IMR-90 (cell line): ENCODE measurements at regions not wholly inside any gene's neighbourhood (a gene's known extent, or its start where the extent isn't known, plus 50 kb on each side); places are given as distances from the start of the nearest gene placed in this dataset.

ENCODE experiments used
- ATAC-seq: fragments of 200-7000 bp; cut with Tn5 transposase; 2 replicates; pipeline ENCODE4 v1.9.1; 2020; ENCODE audit warnings: low read depth, mild to moderate bottlenecking, moderate library complexity
- BruUV-seq: library from RNA; stranded (reverse); fragments of 400-500 nt; replicated peaks from 2 replicates; lab custom pipeline; 2021; lab: Mats Ljungman, UMichigan
- CTCF ChIA-PET: fragments of 300-600 bp; formaldehyde crosslinking; extraction: SDS; loops from one replicate; lab custom pipeline; 2021; ENCODE audit warnings: antibody characterized with exemption; lab: Yijun Ruan, JAX
- POLR2A ChIA-PET: fragments of 300-600 bp; sonication (Branson Sonifier 250); formaldehyde crosslinking; loops from one replicate; lab custom pipeline; 2022; ENCODE audit warnings: antibody characterized with exemption; ENCODE audit not compliant: unreplicated experiment; lab: Charles Lee
- DNase-seq: peaks from one replicate; pipeline ENCODE4 v3.0.0; 2013
- H2AFZ ChIP-seq: replicated peaks from 2 replicates; pipeline ENCODE3; 2013; ENCODE audit warnings: low read length, mild to moderate bottlenecking; ENCODE audit not compliant: poor library complexity
- H2AK5ac ChIP-seq: 2 replicates; pipeline ENCODE4 v1.6.1; 2013; ENCODE audit warnings: low read depth, low read length, inconsistent platforms
- H2AK9ac ChIP-seq: replicated peaks from 2 replicates; pipeline ENCODE3; 2013; ENCODE audit warnings: mild to moderate bottlenecking, low read depth, low read length, moderate library complexity; ENCODE audit not compliant: poor library complexity
- H2BK120ac ChIP-seq: 2 replicates; pipeline ENCODE4 v1.6.1; 2013; ENCODE audit warnings: low read depth, low read length, inconsistent platforms
- H2BK15ac ChIP-seq: 3 replicates; pipeline ENCODE4 v1.6.1; 2013; ENCODE audit warnings: low read depth, low read length, inconsistent platforms
- H2BK20ac ChIP-seq: 2 replicates; pipeline ENCODE4 v1.6.1; 2013; ENCODE audit warnings: low read depth, mild to moderate bottlenecking, inconsistent platforms, low read length, moderate library complexity
- H2BK5ac ChIP-seq: 2 replicates; pipeline ENCODE4 v1.6.1; 2013; ENCODE audit warnings: mild to moderate bottlenecking, low read depth, low read length, inconsistent platforms; ENCODE audit not compliant: poor library complexity, severe bottlenecking
- H3K14ac ChIP-seq: replicated peaks from 2 replicates; pipeline ENCODE4 v1.6.1; 2013; ENCODE audit warnings: low read depth, low read length, inconsistent platforms
- H3K18ac ChIP-seq: 2 replicates; pipeline ENCODE4 v1.6.1; 2013; ENCODE audit warnings: low read depth, low read length, control low read depth
- H3K23ac ChIP-seq: 2 replicates; pipeline ENCODE4 v1.6.1; 2013; ENCODE audit warnings: low read depth, low read length, inconsistent platforms
- H3K27ac ChIP-seq: 2 replicates; pipeline ENCODE4 v1.5.1; 2013; ENCODE audit warnings: mild to moderate bottlenecking, control low read depth, low read length; ENCODE audit not compliant: insufficient read depth
- H3K27me3 ChIP-seq: 2 replicates; pipeline ENCODE4 v1.6.1; 2013; ENCODE audit warnings: low read length; ENCODE audit not compliant: control insufficient read depth, insufficient read depth
- H3K36me3 ChIP-seq: 2 replicates; pipeline ENCODE4 v1.6.1; 2013; ENCODE audit warnings: low read length, mixed read lengths; ENCODE audit not compliant: control insufficient read depth, insufficient read depth
- H3K4ac ChIP-seq: 2 replicates; pipeline ENCODE4 v1.6.1; 2013; ENCODE audit warnings: low read depth, low read length, inconsistent platforms
- H3K4me1 ChIP-seq: 2 replicates; pipeline ENCODE4 v1.6.1; 2013; ENCODE audit warnings: low read length, mixed read lengths; ENCODE audit not compliant: control insufficient read depth, insufficient read depth
- H3K4me2 ChIP-seq: 2 replicates; pipeline ENCODE4 v1.6.1; 2013; ENCODE audit warnings: low read depth, mild to moderate bottlenecking, control low read depth, low read length, moderate library complexity
- H3K4me3 ChIP-seq: 2 replicates; pipeline ENCODE4 v1.5.1; 2013; ENCODE audit warnings: low read depth, mild to moderate bottlenecking, control low read depth, low read length, moderate library complexity; ENCODE audit not compliant: insufficient read depth
- H3K56ac ChIP-seq: 2 replicates; pipeline ENCODE4 v1.6.1; 2013; ENCODE audit warnings: low read length, inconsistent platforms; ENCODE audit not compliant: insufficient read depth; ENCODE audit errors: extremely low read depth
- H3K79me1 ChIP-seq, 2 experiments: 2 replicates each; pipeline ENCODE4 v1.6.1; 2013; ENCODE audit warnings: low read length in 2 of 2, inconsistent platforms in 1 of 2, low read depth in 1 of 2
- H3K9ac ChIP-seq: 2 replicates; pipeline ENCODE4 v1.6.1; 2013; ENCODE audit warnings: low read depth, low read length, control low read depth
- H3K9me1 ChIP-seq: 2 replicates; pipeline ENCODE4 v1.6.1; 2013; ENCODE audit warnings: low read length, inconsistent platforms; ENCODE audit not compliant: insufficient read depth
- H3K9me3 ChIP-seq: 2 replicates; pipeline ENCODE4 v1.6.1; 2013; ENCODE audit warnings: low read length; ENCODE audit not compliant: control insufficient read depth, insufficient read depth
- H4K20me1 ChIP-seq: 2 replicates; pipeline ENCODE4 v1.6.1; 2013; ENCODE audit warnings: low read length, inconsistent platforms; ENCODE audit not compliant: insufficient read depth
- H4K5ac ChIP-seq: 2 replicates; pipeline ENCODE4 v1.6.1; 2013; ENCODE audit warnings: mild to moderate bottlenecking, low read depth, low read length, control low read depth
- H4K8ac ChIP-seq, 2 experiments: 2 replicates each; pipeline ENCODE4 v1.6.1; 2013; ENCODE audit warnings: low read depth in 2 of 2, low read length in 2 of 2, control low read depth in 1 of 2, inconsistent platforms in 1 of 2
- H4K91ac ChIP-seq: 2 replicates; pipeline ENCODE4 v1.6.1; 2013; ENCODE audit warnings: low read depth, low read length, inconsistent platforms; ENCODE audit not compliant: insufficient read depth
- BHLHE40 ChIP-seq: fragments of 150-350 bp; IDR thresholded peaks from 2 replicates; pipeline ENCODE4 v1.6.1; 2016; ENCODE audit warnings: mild to moderate bottlenecking, low read depth, low read length
- CEBPB ChIP-seq: IDR thresholded peaks from 2 replicates; pipeline ENCODE4 v1.6.1; 2012; ENCODE audit warnings: low read depth, low read length, improper control_type of control experiment
- CHD1 ChIP-seq: IDR thresholded peaks from 2 replicates; pipeline ENCODE4 v1.6.1; 2012; ENCODE audit warnings: low read depth, low read length, improper control_type of control experiment
- CTCF ChIP-seq: conservative IDR thresholded peaks from 2 replicates; pipeline ENCODE4 v1.5.1; 2012; ENCODE audit warnings: mild to moderate bottlenecking, low read depth, low read length, improper control_type of control experiment
- ELK1 ChIP-seq: fragments of 150-350 bp; IDR thresholded peaks from 2 replicates; pipeline ENCODE4 v1.6.1; 2016; ENCODE audit warnings: low read depth, mild to moderate bottlenecking, low read length, moderate library complexity, borderline replicate concordance
- FOS ChIP-seq: fragments of 150-350 bp; IDR thresholded peaks from 2 replicates; pipeline ENCODE4 v1.6.1; 2016; ENCODE audit warnings: low read depth, low read length
- MAFK ChIP-seq: IDR thresholded peaks from 2 replicates; pipeline ENCODE4 v1.6.1; 2012; ENCODE audit warnings: low read depth, low read length, improper control_type of control experiment
- MAZ ChIP-seq: IDR thresholded peaks from 2 replicates; pipeline ENCODE4 v1.6.1; 2012; ENCODE audit warnings: low read depth, mild to moderate bottlenecking, low read length, improper control_type of control experiment, moderate library complexity, borderline replicate concordance
- MXI1 ChIP-seq: IDR thresholded peaks from 2 replicates; pipeline ENCODE4 v1.6.1; 2012; ENCODE audit warnings: low read depth, mild to moderate bottlenecking, low read length, moderate library complexity, borderline replicate concordance
- NFE2L2 ChIP-seq: fragments of 150-350 bp; IDR thresholded peaks from 2 replicates; pipeline ENCODE4 v1.6.1; 2016; ENCODE audit warnings: low read depth, mild to moderate bottlenecking, low read length
- POLR2A ChIP-seq: IDR thresholded peaks from 2 replicates; pipeline ENCODE4 v1.6.1; 2012; ENCODE audit warnings: mild to moderate bottlenecking, low read depth, low read length
- RAD21 ChIP-seq: IDR thresholded peaks from 2 replicates; pipeline ENCODE4 v1.6.1; 2012; ENCODE audit warnings: low read length, improper control_type of control experiment
- RCOR1 ChIP-seq: IDR thresholded peaks from 2 replicates; pipeline ENCODE4 v1.6.1; 2012; ENCODE audit warnings: mild to moderate bottlenecking, low read length, improper control_type of control experiment; ENCODE audit not compliant: insufficient replicate concordance
- RFX5 ChIP-seq: IDR thresholded peaks from 2 replicates; pipeline ENCODE4 v1.8.0; 2012; ENCODE audit warnings: low read depth, mild to moderate bottlenecking, low read length, moderate library complexity
- SMC3 ChIP-seq: fragments of 150-350 bp; IDR thresholded peaks from 2 replicates; pipeline ENCODE4 v1.6.1; 2016; ENCODE audit warnings: low read depth, mild to moderate bottlenecking, antibody characterized with exemption, low read length, moderate library complexity
- USF2 ChIP-seq: fragments of 150-350 bp; IDR thresholded peaks from 2 replicates; pipeline ENCODE4 v1.6.1; 2017; ENCODE audit warnings: mild to moderate bottlenecking, antibody characterized with exemption, low read length, low read depth
- WGBS, 2 experiments: methylation state at CpG; one replicate each; pipeline versions ENCODE4 v1.1.5 to v1.1.7; 2013; ENCODE audit warnings: missing lambda C conversion rate in 2 of 2; ENCODE audit not compliant: insufficient read length in 1 of 2; ENCODE audit errors: extremely low coverage in 2 of 2; 5-methylcytosine and 5-hydroxymethylcytosine counted together
- dilution Hi-C: fragments of 300-500 bp; cut with HindIII; formaldehyde crosslinking; loops from one replicate; pipeline ENCODE4 v1.14.3; 2018; ENCODE audit warnings: low sequenced_read_pairs; ENCODE audit not compliant: unreplicated experiment
- in situ Hi-C: fragments of 300-500 bp; cut with MboI; formaldehyde crosslinking; loops from 3 replicates; pipeline ENCODE4 v1.14.3; 2019; ENCODE audit warnings: low sequenced_read_pairs, inconsistent platforms, mixed read lengths
- intact Hi-C: fragments of 100-400 bp; cut with micrococcal nuclease; formaldehyde crosslinking; loops from 2 replicates; pipeline ENCODE4 v1.10.0; 2022

- Histone ChIP-seq H3K27me3 (no peaks in the 10 kb centered on the region), H2AK5ac (no peak overlapping the region), H2BK20ac (no peak overlapping the region), H2BK5ac (no peak overlapping the region), H3K18ac (no peak overlapping the region), H2BK120ac (no peak overlapping the region), H3K9me1 (no peaks in the 10 kb centered on the region), H4K20me1 (no peaks in the 10 kb centered on the region), H3K4ac (no peak overlapping the region), H2AFZ (no peak overlapping the region), H4K8ac (no peak overlapping the region), H3K4me1 (no peaks in the 10 kb centered on the region), H3K27ac (no peak overlapping the region), H3K79me1 (no peaks in the 10 kb centered on the region), H4K5ac (no peak overlapping the region), H4K91ac (no peak overlapping the region), H3K56ac (no peak overlapping the region), H3K9me3 (peaks cover 3% of the 10 kb centered on the region; the same call in 1 of the 2 replicates), H3K36me3 (no peaks in the 10 kb centered on the region), H2BK15ac (no peak overlapping the region), H3K4me3 (no peak overlapping the region), H3K23ac (no peak overlapping the region), H3K4me2 (no peak overlapping the region), H2AK9ac (no peak overlapping the region), H3K9ac (no peak overlapping the region), H3K14ac (no peak overlapping the region)
- TF ChIP-seq MAZ: no peak
- no peak for TF ChIP-seq ELK1
- no peak for TF ChIP-seq FOS
- TF ChIP-seq USF2: no peak
- no peak for TF ChIP-seq CHD1
- no peak for TF ChIP-seq NFE2L2
- TF ChIP-seq POLR2A: no peak
- no peak for TF ChIP-seq RFX5
- no peak for TF ChIP-seq CTCF
- no peak for TF ChIP-seq BHLHE40
- TF ChIP-seq RAD21: no peak
- TF ChIP-seq MAFK: no peak
- no peak for TF ChIP-seq MXI1
- no peak for TF ChIP-seq RCOR1
- no peak for TF ChIP-seq CEBPB
- TF ChIP-seq SMC3: no peak
- no TSS peak for BruUV-seq
- WGBS, 2 experiments: 0% methylated on average over 1 of the region's 2 CpGs; no CpG with 5 or more reads in 1 of the 2 experiments
- intact Hi-C loops: no loop called here
- ChIA-PET POLR2A (no interaction called here), CTCF (no interaction called here)
- in situ Hi-C loops: no loop called here
- dilution Hi-C loops: no loop called here
- DNase-seq: no peak
- ATAC-seq: no peak
Observed at GRCh38 chr6:86142326-86142725, 499.6 kb upstream of the SYNCRIP start.
